Muscle of leg (tissue), 3 donors: ENCODE measurements at regions not wholly inside any gene's neighbourhood (a gene's known extent, or its start where the extent isn't known, plus 50 kb on each side); places are given as distances from the start of the nearest gene placed in this dataset.
"Not testable (repeated sequence)": the region's sequence is repeated elsewhere in the genome, so short reads cannot be mapped to it uniquely, and the experiment has no call there.

Experiments
- DNase-seq: peaks from one replicate; pipeline ENCODE4 v3.0.0; 2013
- H3K27ac ChIP-seq: one replicate; pipeline ENCODE4 v1.5.1; 2013; ENCODE audit warnings: mild to moderate bottlenecking, low read length, control low read depth
- H3K27me3 ChIP-seq: one replicate; pipeline ENCODE4 v1.6.1; 2013; ENCODE audit warnings: low read length; ENCODE audit not compliant: control insufficient read depth, insufficient read depth
- H3K36me3 ChIP-seq: one replicate; pipeline ENCODE4 v1.6.1; 2013; ENCODE audit warnings: low read length; ENCODE audit not compliant: control insufficient read depth, insufficient read depth
- H3K4me1 ChIP-seq: one replicate; pipeline ENCODE4 v1.6.1; 2013; ENCODE audit warnings: low read length; ENCODE audit not compliant: control insufficient read depth, insufficient read depth
- H3K4me3 ChIP-seq: one replicate; pipeline ENCODE4 v1.5.1; 2013; ENCODE audit warnings: low read length, control low read depth
- H3K9me3 ChIP-seq: replicated peaks from 2 replicates; pipeline ENCODE4 v1.6.1; 2013; ENCODE audit warnings: low read depth, low read length; ENCODE audit not compliant: control insufficient read depth
- WGBS: methylation state at CpG from one replicate; pipeline ENCODE4 v1.1.5; 2013; ENCODE audit warnings: missing lambda C conversion rate; ENCODE audit not compliant: insufficient coverage; 5-methylcytosine and 5-hydroxymethylcytosine counted together

- 67% methylated on average over 1 of the region's 5 CpGs for WGBS
- Histone ChIP-seq H3K4me1 (no peaks in the 10 kb centered on the region), H3K27ac (no peak overlapping the region)
Observed at GRCh38 chr12:131242741-131243496, 289.2 kb downstream of the ADGRD1 start.

DNA sequence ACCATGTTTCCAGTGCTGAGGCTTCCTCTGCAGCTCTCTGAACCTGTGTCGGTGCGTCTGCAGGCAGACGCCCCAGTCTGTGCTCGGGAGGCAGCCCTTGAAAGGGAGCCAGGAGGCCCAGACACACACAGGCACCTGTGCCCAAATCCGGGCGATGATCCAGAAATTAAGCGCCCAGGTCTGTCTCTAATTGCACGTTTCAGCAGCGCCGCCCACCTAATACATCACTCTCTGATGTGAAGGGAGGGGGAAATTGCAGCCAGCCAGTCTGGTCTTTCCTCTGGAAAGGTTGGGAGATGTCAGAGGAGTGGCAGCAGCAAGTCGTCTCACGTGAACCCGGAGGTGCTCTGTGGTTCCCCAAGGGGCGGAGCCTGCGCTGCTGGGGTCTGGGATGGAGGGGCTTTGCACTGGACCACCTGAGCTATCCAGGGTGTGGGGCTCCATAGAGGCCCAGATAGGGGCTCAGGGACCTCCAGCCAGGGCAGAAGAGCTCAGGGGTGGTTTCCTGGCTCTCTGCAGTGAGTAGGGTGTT is 290.5 kb downstream of the ADGRD1 start:
- not testable (repeated sequence) for H3K36me3 ChIP-seq, DNase-seq, H3K27ac ChIP-seq, H3K9me3 ChIP-seq, H3K27me3 ChIP-seq, H3K4me1 ChIP-seq, H3K4me3 ChIP-seq
- no CpG with 5 or more reads among the region's 15 CpGs for WGBS

More at GRCh38 chr12:131242741-131243496, 289.2 kb downstream of the ADGRD1 start:
- Histone ChIP-seq H3K27me3 (peaks cover 7% of the 10 kb centered on the region), H3K9me3 (no peaks in the 10 kb centered on the region), H3K4me3 (no peak overlapping the region), H3K36me3 (no peaks in the 10 kb centered on the region)
- DNase-seq = no peak

GRCh38 chr12:131245161-131245560 is 291.5 kb downstream of the ADGRD1 start:
- not testable (repeated sequence) for H3K27ac ChIP-seq, H3K36me3 ChIP-seq, H3K4me1 ChIP-seq, DNase-seq, H3K9me3 ChIP-seq, H3K4me3 ChIP-seq, H3K27me3 ChIP-seq
- 58% methylated on average over 6 of the region's 8 CpGs for WGBS

GRCh38 chr12:131245564-131246355 is 292.1 kb downstream of the ADGRD1 start:
- H3K9me3 ChIP-seq = no peaks in the 10 kb centered on the region
- no peaks in the 10 kb centered on the region for H3K36me3 ChIP-seq
- H3K27me3 ChIP-seq = peaks cover 9% of the 10 kb centered on the region
- H3K27ac ChIP-seq = no peak overlapping the region
- no peak for DNase-seq
- H3K4me3 ChIP-seq = no peak overlapping the region
- no peaks in the 10 kb centered on the region for H3K4me1 ChIP-seq
- WGBS = 82% methylated on average over 8 of the region's 14 CpGs

- not testable (repeated sequence) for H3K27me3 ChIP-seq, H3K4me3 ChIP-seq, H3K36me3 ChIP-seq, H3K27ac ChIP-seq, DNase-seq, H3K4me1 ChIP-seq, H3K9me3 ChIP-seq
- WGBS = 33% methylated on average over 4 of the region's 15 CpGs
Observed at GRCh38 chr12:131247026-131247725, 293.5 kb downstream of the ADGRD1 start.

- 67% methylated on average over 4 of the region's 6 CpGs for WGBS
- H3K9me3 ChIP-seq, H3K4me3 ChIP-seq, H3K36me3 ChIP-seq, H3K27ac ChIP-seq, H3K27me3 ChIP-seq, DNase-seq, H3K4me1 ChIP-seq: not testable (repeated sequence)
Observed at GRCh38 chr12:131247875-131248274, 294.2 kb downstream of the ADGRD1 start.

DNA sequence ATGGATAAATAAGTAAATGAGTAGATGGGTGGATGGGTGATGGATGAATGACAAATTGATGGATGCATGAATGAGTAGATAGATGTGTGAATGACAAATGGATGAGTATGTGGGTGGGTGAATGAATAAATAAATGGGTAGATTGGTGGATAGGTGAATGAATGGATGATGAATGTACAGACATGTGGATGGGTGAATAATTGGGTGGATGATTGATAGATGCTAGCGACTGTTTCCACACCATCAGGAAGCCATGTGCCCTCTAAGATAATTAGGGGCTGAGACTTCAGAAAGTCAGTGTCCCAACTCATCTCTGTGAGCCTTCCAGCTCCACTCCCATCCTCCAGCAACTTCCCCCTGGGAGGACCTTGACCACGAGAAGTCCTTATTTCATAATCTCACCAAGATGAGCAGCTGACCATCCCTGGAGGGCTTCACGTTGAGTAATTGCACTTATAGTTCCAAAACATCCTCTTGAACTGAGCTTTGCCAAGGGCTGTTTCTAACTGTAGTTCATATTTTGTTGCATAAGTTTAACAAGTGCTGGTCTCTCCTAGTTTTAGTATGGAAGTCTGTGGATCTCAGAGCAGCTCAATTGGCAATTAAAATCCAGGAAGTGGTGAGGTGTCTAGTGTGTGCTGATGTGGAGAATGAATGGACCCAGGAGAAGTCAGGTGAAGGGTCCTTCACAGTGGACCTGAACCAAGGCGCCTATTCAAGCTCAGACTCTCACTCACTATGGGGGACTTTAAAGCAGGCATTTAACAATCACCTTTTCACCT is 295.7 kb downstream of the ADGRD1 start:
- no peaks in the 10 kb centered on the region for H3K4me1 ChIP-seq
- H3K27me3 ChIP-seq = peaks cover 7% of the 10 kb centered on the region
- H3K4me3 ChIP-seq = no peak overlapping the region
- no peak overlapping the region for H3K27ac ChIP-seq
- no peaks in the 10 kb centered on the region for H3K36me3 ChIP-seq
- DNase-seq = peak; percentile 45
- 17% methylated on average over 1 of the region's 4 CpGs for WGBS
- H3K9me3 ChIP-seq = no peaks in the 10 kb centered on the region

DNA sequence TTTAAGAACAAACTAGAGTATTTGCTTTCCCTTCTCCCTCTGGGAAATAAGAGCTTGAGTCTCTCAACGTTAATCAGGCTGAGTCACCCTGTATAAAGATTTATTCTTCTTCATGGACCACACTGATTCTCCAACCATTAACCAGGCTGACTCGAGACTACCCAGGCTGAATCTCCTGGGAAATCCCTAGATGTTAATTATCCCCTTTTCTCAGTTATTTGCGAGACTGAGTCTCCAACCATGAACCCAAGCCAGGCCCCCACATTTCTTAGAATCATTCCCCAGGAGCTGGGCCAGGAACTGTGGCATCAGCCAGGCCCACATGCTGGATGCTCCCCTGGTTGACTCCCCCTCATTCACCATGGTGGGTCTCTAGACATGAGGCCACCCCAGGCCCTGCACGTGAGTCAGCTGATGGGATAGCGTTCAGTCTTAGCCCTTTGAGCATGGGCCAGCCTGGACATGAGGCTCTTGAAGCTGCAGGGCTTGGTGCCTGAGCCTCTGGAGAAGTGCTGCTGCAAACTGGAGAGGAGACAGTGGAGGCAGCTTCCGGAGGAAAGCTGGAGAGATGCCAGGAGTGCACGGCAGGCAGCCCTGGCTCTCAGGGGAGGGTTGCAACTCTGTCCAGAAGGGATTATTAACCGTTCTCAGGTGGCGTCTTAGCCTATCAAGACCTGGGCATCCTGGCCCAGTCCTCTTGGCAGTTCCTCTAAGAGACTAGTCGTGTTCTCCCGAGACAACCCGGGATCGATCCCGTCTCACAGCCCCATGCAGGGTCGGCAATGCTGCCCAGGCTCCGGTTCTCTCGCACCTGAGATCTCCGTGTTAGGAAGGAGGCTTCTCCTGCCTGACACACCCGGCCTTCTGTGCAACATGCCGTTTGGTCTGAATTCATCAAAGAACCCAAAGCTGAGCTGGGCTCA is 296.6 kb downstream of the ADGRD1 start:
- Histone ChIP-seq H3K36me3 (no peaks in the 10 kb centered on the region), H3K27me3 (peaks cover 5% of the 10 kb centered on the region), H3K27ac (no peak overlapping the region), H3K4me3 (no peak overlapping the region), H3K9me3 (no peaks in the 10 kb centered on the region), H3K4me1 (no peaks in the 10 kb centered on the region)
- DNase-seq = no peak
- WGBS = 68% methylated on average over 20 of the region's 20 CpGs

DNA sequence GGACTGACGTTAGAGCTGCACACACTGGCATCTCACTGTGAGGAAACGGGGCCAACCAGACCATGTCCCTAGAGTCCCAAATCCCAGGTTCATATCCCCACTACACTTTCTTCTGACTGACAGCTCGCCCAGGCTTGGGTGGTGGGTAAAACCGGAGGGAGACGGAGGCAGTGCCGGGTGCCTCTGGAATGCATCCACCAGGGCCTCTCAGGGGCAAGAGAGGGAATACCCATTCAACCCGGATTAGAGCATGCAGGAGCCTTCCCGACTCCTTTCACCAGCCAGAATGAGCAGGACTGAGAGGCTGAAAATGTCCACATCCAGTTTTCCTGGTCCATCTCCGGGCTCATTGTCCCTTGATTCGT is 297.2 kb downstream of the ADGRD1 start:
- no peak overlapping the region for H3K27ac ChIP-seq
- no peak overlapping the region for H3K4me3 ChIP-seq
- peaks cover 3% of the 10 kb centered on the region for H3K27me3 ChIP-seq
- no peaks in the 10 kb centered on the region for H3K9me3 ChIP-seq
- H3K36me3 ChIP-seq = no peaks in the 10 kb centered on the region
- H3K4me1 ChIP-seq = no peaks in the 10 kb centered on the region
- DNase-seq = no peak
- WGBS = 74% methylated on average over 6 of the region's 10 CpGs
